MM.1S (cell line): ENCODE measurements at regions not wholly inside any gene's neighbourhood (a gene's known extent, or its start where the extent isn't known, plus 50 kb on each side); places are given as distances from the start of the nearest gene placed in this dataset.
"Not testable (repeated sequence)": the region's sequence is repeated elsewhere in the genome, so short reads cannot be mapped to it uniquely, and the experiment has no call there.

ENCODE experiments used
- CTCF ChIP-seq: fragments of 300-600 bp; sonication (generic); IDR thresholded peaks from 2 replicates; pipeline ENCODE4 v1.5.1; 2016; ENCODE audit warnings: antibody characterized with exemption, low read length, mixed read lengths
- EZH2 ChIP-seq: fragments of 300-600 bp; sonication (generic); optimal IDR thresholded peaks from 2 replicates; pipeline ENCODE3; 2017; ENCODE audit warnings: low read depth, mild to moderate bottlenecking, antibody characterized with exemption, low read length, mixed read lengths
- EZH2phosphoT487 ChIP-seq: fragments of 300-600 bp; sonication (generic); IDR thresholded peaks from 2 replicates; pipeline ENCODE4 v1.6.1; 2018; ENCODE audit warnings: antibody characterized with exemption, low read length

GRCh38 chr1:219410721-219411120 is 202.2 kb downstream of the ZC3H11B start:
- not testable (repeated sequence) for TF ChIP-seq CTCF, EZH2, EZH2phosphoT487
